ENCODE measurements at regions not wholly inside any gene's neighbourhood (a gene's known extent, or its start where the extent isn't known, plus 50 kb on each side); places are given as distances from the start of the nearest gene placed in this dataset.
"Not testable (repeated sequence)": the region's sequence is repeated elsewhere in the genome, so short reads cannot be mapped to it uniquely, and the experiment has no call there.

DNA sequence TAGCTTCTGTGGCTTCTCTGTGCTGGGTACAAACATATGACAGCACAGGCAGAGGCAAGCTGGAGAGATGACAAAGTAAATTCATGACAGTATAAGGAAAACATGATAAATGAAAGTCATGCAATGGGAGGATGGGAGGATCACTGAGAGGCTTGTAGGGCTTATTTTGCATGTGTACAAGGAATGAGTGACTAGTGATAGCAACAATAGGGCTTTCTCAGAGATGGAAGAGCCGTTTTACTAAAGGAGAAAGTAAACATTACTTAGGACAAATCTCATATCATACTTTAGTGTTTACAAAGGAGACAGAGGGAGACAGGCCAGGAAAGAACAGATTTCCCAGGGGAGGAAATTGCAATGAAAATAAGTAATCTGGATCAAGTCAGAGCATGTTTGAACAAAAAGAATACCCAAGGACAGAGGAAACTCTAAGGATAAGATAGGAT, 82.5 kb upstream of the RBMS1 start:
- no peak for TF ChIP-seq SUZ12 (IDR thresholded peaks at IDR 0.05; ENCODE audit: extremely low read depth, insufficient read depth, insufficient read length)
- TF ChIP-seq ZNF274 (IDR thresholded peaks at IDR 0.05; ENCODE audit: low read depth, low read length) = no peak
- TF ChIP-seq YY1 (IDR thresholded peaks at IDR 0.05; ENCODE audit: insufficient read depth, insufficient read length) = no peak
- H3K9me3 ChIP-seq (ENCODE audit: insufficient read depth, low read length) = peaks cover 28% of the 10 kb centered on the region
- no peaks in the 10 kb centered on the region for H3K36me3 ChIP-seq (ENCODE audit: insufficient read depth, insufficient read length, low read length)
- H3K27me3 ChIP-seq (ENCODE audit: insufficient read depth, insufficient read length) = no peaks in the 10 kb centered on the region
- no peaks in the 10 kb centered on the region for H3K4me1 ChIP-seq (ENCODE audit: insufficient read depth, insufficient read length)
- no peak for DNase-seq (ENCODE audit: low read depth, low spot score)
- no peak overlapping the region for H3K9ac ChIP-seq (ENCODE audit: insufficient read length, low read depth)
- H3K4me3 ChIP-seq (ENCODE audit: insufficient read length, low read depth) = no peak overlapping the region

DNA sequence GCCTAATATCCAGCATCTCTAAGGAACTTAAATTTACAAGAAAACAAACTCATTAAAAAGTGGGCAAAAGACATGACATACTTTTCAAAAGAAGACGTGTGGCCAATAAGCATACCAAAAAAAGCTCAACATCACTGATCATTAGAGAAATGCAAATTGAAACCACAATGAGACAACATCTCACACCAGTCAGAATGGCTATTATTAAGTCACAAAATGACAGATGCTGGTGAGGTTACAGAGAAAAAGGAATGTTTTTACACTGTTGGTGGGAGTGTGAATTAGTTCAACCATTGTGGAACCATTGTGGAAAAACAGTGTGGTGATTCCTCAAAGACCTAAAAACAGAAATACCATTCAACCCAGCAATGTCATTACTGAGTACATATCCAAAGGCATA, 83.5 kb upstream of the RBMS1 start:
- not testable (repeated sequence) for H3K27me3 ChIP-seq (ENCODE audit: insufficient read depth, insufficient read length); H3K4me1 ChIP-seq (ENCODE audit: insufficient read depth, insufficient read length); H3K4me3 ChIP-seq (ENCODE audit: insufficient read length, low read depth); H3K36me3 ChIP-seq (ENCODE audit: insufficient read depth, insufficient read length, low read length); H3K9ac ChIP-seq (ENCODE audit: insufficient read length, low read depth); DNase-seq (ENCODE audit: low read depth, low spot score)
- peaks cover 20% of the 10 kb centered on the region for H3K9me3 ChIP-seq (ENCODE audit: insufficient read depth, low read length)

GRCh38 chr2:160581035-160581434, 87.4 kb upstream of the RBMS1 start:
- Histone ChIP-seq H3K36me3 (ENCODE audit: insufficient read depth, insufficient read length, low read length) (no peaks in the 10 kb centered on the region), H3K4me1 (ENCODE audit: insufficient read depth, insufficient read length) (peaks cover 5% of the 10 kb centered on the region), H3K27me3 (ENCODE audit: insufficient read depth, insufficient read length) (no peaks in the 10 kb centered on the region), H3K4me3 (ENCODE audit: insufficient read length, low read depth) (no peak overlapping the region), H3K9me3 (ENCODE audit: insufficient read depth, low read length) (peaks cover 9% of the 10 kb centered on the region; the same call in 1 of the 2 replicates), H3K9ac (ENCODE audit: insufficient read length, low read depth) (no peak overlapping the region)
- no peak for DNase-seq (ENCODE audit: low read depth, low spot score)
- TF ChIP-seq SUZ12 (IDR thresholded peaks at IDR 0.05; ENCODE audit: extremely low read depth, insufficient read depth, insufficient read length) = no peak
- TF ChIP-seq ZNF274 (IDR thresholded peaks at IDR 0.05; ENCODE audit: low read depth, low read length) = no peak
- TF ChIP-seq YY1 (IDR thresholded peaks at IDR 0.05; ENCODE audit: insufficient read depth, insufficient read length) = no peak

DNA sequence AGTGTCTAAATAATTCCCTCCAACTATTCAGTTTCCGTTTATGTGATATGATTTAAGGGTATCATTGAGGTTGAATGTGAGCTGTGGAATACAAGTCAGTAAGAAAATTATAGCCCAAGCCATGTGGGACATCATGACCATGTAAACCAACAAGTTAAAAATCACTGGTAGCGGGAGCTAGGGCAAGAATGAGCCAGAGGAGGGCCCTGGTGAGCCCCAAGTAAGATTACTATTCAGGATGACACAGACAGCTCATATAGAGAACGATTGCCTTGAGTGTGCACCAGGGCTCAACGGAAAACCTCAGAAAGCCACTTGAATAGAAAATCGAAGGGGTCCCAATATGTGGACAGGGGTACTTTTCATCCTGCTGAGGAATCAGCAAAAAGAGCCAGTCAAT, 87.8 kb upstream of the RBMS1 start:
- no peaks in the 10 kb centered on the region for H3K36me3 ChIP-seq (ENCODE audit: insufficient read depth, insufficient read length, low read length)
- peak; percentile 35 for DNase-seq (ENCODE audit: low read depth, low spot score)
- peaks cover 5% of the 10 kb centered on the region for H3K4me1 ChIP-seq (ENCODE audit: insufficient read depth, insufficient read length)
- no peaks in the 10 kb centered on the region for H3K27me3 ChIP-seq (ENCODE audit: insufficient read depth, insufficient read length)
- H3K9me3 ChIP-seq (ENCODE audit: insufficient read depth, low read length) = peaks cover 9% of the 10 kb centered on the region; the same call in 1 of the 2 replicates
- no peak overlapping the region for H3K9ac ChIP-seq (ENCODE audit: insufficient read length, low read depth)
- TF ChIP-seq ZNF274 (IDR thresholded peaks at IDR 0.05; ENCODE audit: low read depth, low read length) (no peak), YY1 (IDR thresholded peaks at IDR 0.05; ENCODE audit: insufficient read depth, insufficient read length) (no peak), SUZ12 (IDR thresholded peaks at IDR 0.05; ENCODE audit: extremely low read depth, insufficient read depth, insufficient read length) (no peak)
- no peak overlapping the region for H3K4me3 ChIP-seq (ENCODE audit: insufficient read length, low read depth)

GRCh38 chr2:160582081-160582480, 88.5 kb upstream of the RBMS1 start:
- TF ChIP-seq YY1 (IDR thresholded peaks at IDR 0.05; ENCODE audit: insufficient read depth, insufficient read length) (no peak), ZNF274 (IDR thresholded peaks at IDR 0.05; ENCODE audit: low read depth, low read length) (no peak), SUZ12 (IDR thresholded peaks at IDR 0.05; ENCODE audit: extremely low read depth, insufficient read depth, insufficient read length) (no peak)
- H3K9me3 ChIP-seq (ENCODE audit: insufficient read depth, low read length) = peaks cover 9% of the 10 kb centered on the region; the same call in 1 of the 2 replicates
- H3K9ac ChIP-seq (ENCODE audit: insufficient read length, low read depth) = no peak overlapping the region
- H3K4me1 ChIP-seq (ENCODE audit: insufficient read depth, insufficient read length) = peaks cover 5% of the 10 kb centered on the region
- no peak overlapping the region for H3K4me3 ChIP-seq (ENCODE audit: insufficient read length, low read depth)
- no peaks in the 10 kb centered on the region for H3K36me3 ChIP-seq (ENCODE audit: insufficient read depth, insufficient read length, low read length)
- no peaks in the 10 kb centered on the region for H3K27me3 ChIP-seq (ENCODE audit: insufficient read depth, insufficient read length)
- DNase-seq (ENCODE audit: low read depth, low spot score) = no peak

GRCh38 chr2:160582490-160583145, 89.0 kb upstream of the RBMS1 start:
- H3K4me3 ChIP-seq (ENCODE audit: insufficient read length, low read depth) = no peak overlapping the region
- peak; percentile 18 for DNase-seq (ENCODE audit: low read depth, low spot score)
- no peak overlapping the region for H3K9ac ChIP-seq (ENCODE audit: insufficient read length, low read depth)
- H3K36me3 ChIP-seq (ENCODE audit: insufficient read depth, insufficient read length, low read length) = no peaks in the 10 kb centered on the region
- no peaks in the 10 kb centered on the region for H3K27me3 ChIP-seq (ENCODE audit: insufficient read depth, insufficient read length)
- H3K9me3 ChIP-seq (ENCODE audit: insufficient read depth, low read length) = peaks cover 4% of the 10 kb centered on the region; the same call in 1 of the 2 replicates
- H3K4me1 ChIP-seq (ENCODE audit: insufficient read depth, insufficient read length) = peaks cover 5% of the 10 kb centered on the region
- no peak for TF ChIP-seq ZNF274 (IDR thresholded peaks at IDR 0.05; ENCODE audit: low read depth, low read length)

DNA sequence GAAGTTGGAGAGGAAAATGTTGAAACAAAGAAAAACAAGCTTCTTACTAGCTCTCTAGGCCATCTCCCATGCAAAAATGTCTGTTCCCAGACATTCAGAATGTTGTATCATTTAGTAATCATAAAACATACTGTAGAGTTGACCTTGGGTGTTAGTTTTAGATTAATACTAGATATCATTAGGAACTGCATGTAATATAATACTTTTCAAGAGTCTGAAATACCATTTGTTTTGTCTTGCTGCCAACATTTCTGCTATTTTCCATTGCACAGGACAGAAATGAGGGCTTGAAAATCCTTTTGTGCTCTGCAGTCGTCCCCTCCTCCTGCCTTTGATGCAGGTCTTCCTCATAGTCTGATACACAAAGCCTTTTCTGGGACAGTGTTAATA, 89.5 kb upstream of the RBMS1 start:
- no peak for TF ChIP-seq ZNF274 (IDR thresholded peaks at IDR 0.05; ENCODE audit: low read depth, low read length)
- no peak for TF ChIP-seq SUZ12 (IDR thresholded peaks at IDR 0.05; ENCODE audit: extremely low read depth, insufficient read depth, insufficient read length)
- TF ChIP-seq YY1 (IDR thresholded peaks at IDR 0.05; ENCODE audit: insufficient read depth, insufficient read length) = no peak
- Histone ChIP-seq H3K36me3 (ENCODE audit: insufficient read depth, insufficient read length, low read length) (no peaks in the 10 kb centered on the region), H3K4me3 (ENCODE audit: insufficient read length, low read depth) (no peak overlapping the region), H3K4me1 (ENCODE audit: insufficient read depth, insufficient read length) (peaks cover 5% of the 10 kb centered on the region), H3K9ac (ENCODE audit: insufficient read length, low read depth) (no peak overlapping the region), H3K9me3 (ENCODE audit: insufficient read depth, low read length) (peaks cover 4% of the 10 kb centered on the region; the same call in 1 of the 2 replicates), H3K27me3 (ENCODE audit: insufficient read depth, insufficient read length) (no peaks in the 10 kb centered on the region)
- DNase-seq (ENCODE audit: low read depth, low spot score) = no peak
